HG03159 (cell line): ENCODE measurements at regions not wholly inside any gene's neighbourhood (a gene's known extent, or its start where the extent isn't known, plus 50 kb on each side); places are given as distances from the start of the nearest gene placed in this dataset.

ENCODE experiments used
- ATAC-seq: cut with Tn5 transposase; IDR thresholded peaks from one replicate; pipeline ENCODE4 v1.9.1; 2021; ENCODE audit warnings: mild to moderate bottlenecking, moderate library complexity; ENCODE audit not compliant: unreplicated experiment

GRCh38 chr16:9443864-9444263 is 352.4 kb downstream of the HAPSTR1 start:
- ATAC-seq, result no peak

DNA sequence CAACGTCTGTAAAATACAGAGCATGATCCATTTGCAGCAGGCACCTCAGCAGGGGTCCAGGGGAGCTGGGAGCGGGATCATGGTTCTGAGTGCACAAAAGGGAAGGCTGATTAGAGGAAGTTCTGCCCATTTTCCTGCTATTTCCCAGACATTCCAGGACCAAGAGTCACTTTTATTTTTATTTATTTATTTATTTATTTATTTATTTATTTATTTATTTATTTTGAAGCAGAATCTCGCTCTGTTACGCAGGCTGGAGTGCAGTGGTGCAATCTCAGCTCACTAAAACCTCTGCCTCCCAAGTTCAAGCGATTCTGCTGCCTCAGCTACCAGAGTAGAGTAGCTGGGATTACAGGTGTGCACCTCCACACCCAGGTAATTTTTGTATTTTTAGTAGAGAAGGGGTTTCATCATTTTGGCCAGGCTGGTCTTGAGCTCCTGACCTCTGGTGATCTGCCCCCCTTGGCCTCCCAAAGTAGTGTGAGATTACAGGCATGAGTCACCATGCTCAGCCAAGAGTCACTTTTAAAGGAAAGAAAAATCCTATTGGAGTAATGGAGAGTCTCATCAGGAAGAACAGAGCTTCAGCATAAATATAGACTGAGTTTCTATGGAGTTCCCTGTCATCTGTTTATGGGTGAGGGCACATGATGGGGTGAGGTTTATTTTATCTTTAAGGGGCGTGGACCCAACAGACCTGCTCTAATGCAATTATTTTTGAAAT is 355.2 kb downstream of the HAPSTR1 start:
- no peak for ATAC-seq

DNA sequence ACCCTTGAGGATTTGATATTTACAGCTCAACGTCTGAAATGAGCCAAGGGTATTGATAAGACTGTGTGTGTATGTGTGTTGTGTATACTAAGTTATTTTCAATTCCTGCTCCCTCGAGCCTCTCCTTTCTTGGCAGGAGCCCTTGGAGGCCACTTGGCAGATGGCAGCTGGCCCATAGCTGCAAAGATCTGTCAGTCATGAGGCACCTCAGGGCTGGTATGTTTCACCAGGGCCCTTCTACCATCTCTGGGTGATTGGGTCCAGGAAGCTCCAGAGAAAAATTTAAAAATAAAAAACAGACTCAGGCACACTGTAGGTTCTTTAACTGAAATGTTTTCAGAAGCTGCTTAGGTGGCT is 355.7 kb downstream of the HAPSTR1 start:
- no peak for ATAC-seq

DNA sequence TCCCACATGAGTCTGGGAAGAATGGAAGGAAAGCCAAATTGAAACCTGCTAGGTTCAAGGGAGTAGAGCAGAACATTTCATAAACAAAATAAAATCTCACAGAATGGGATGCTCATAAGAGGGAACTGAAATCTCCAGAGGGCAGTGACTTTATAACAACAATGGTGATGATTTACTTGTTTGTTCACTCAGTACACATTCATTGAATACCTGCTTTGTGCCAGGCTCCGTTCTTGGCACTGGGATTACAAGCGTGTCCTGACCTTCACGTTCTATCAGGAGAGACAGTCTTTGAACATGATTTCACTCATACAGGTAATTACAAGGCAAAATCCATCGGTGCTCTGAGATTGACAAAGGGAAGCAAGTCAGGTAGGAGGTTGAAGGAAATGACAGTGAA is 356.3 kb downstream of the HAPSTR1 start:
- no peak for ATAC-seq

- no peak for ATAC-seq
Observed at GRCh38 chr16:9449597-9449996, 358.2 kb downstream of the HAPSTR1 start.

DNA sequence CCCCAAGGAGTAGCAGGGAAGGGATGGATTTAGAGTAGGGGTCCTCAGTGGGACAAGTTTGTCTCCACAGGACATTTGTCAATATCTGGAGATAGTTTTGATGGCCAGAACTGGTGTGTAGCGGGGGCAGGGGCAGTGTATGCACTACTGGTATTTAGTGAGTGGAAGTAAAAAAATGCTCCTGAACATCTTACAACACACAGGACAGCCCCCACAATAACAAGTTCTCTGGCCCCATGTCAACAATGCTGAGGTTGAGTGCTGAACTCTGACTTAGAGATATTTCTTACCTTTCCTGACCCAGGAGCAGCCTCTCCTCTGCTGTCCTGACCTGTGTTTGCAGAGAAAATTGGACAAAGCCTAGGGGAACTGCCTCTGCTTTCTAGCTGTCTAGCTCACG is 365.8 kb downstream of the HAPSTR1 start:
- no peak for ATAC-seq

DNA sequence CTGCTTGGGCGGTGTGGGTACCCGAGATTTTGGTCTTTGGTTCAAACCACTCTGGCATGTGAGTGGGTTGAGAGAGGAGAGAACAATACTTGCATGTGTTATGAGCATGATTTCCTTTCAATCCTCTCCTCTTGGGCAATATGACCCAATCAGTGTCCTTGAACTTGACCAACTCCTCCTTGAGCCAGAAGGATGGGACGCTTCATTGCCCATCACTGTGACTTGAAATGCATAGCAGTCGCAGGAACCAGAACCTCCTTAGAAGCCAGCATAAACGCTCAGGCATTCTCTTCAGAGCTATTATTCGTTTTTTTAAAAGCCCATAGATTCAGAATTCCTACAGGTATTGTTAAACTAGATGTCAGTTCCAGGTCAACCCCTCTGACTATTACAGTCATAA is 367.4 kb downstream of the HAPSTR1 start:
- no peak for ATAC-seq

GRCh38 chr16:9462984-9463383 is 371.5 kb downstream of the HAPSTR1 start:
- no peak for ATAC-seq

GRCh38 chr16:9463461-9463860 is 372.0 kb downstream of the HAPSTR1 start:
- no peak for ATAC-seq

- ATAC-seq, result no peak
Observed at GRCh38 chr16:9465161-9465560, 373.7 kb downstream of the HAPSTR1 start.

DNA sequence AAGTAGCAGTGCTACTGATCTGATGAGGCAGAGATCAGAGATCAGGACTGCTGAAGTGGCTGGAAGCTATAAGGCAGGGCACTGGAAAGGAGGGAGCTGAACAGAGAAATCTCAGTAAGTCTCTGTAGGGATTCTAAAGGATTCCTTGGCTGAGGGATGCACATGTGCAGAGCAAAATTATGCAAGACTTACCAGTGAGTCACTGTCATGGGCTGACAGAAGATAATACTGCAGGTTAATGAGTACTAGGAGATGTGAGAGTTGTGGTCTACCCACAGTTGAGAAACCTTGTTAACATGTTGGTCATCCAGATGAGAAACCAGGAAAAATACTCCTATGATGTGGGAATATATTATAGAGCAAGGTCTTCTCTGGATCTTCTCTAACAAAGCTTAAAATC is 378.1 kb downstream of the HAPSTR1 start:
- no peak for ATAC-seq

DNA sequence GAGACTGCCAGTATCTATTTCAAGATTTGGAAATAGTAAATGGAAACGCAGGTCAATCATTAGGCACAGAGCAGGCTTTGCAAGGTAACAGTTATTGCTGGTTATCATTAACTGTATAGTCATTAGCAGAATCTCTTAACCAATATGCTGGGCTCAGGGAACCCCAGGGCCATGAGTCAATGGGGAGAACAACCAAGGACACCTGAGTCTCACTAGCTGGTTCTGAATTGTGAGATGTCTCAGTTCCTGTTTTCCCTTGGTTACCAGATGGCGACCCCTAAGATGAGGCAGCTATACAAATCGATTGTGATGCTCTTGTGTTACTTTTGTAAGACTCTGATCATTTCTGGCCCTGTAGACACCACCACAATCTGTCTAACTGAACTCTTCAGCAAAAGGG is 385.3 kb downstream of the HAPSTR1 start:
- peak; percentile 66 for ATAC-seq

DNA sequence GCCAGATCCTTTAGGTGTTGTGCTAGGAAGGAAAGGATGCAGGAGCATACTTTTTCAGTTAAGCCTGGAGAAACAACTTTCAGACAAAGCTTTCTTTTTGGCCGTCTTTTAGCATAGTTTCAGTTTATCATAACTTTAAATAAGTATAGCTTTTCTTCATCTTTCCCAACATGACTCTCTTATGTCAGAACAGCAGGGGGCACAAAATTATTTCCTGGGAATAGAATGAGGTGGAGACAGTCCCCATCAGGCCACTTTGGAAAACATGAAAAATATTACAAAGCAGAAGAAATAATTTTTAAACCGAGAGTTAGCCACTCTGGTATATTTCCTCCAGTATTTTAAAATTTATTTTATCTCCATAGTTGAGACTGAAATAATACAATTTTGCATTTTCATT is 387.6 kb downstream of the HAPSTR1 start:
- no peak for ATAC-seq

GRCh38 chr16:9480503-9480902 is 389.1 kb downstream of the HAPSTR1 start:
- ATAC-seq, result no peak

GRCh38 chr16:9481747-9482730 is 390.6 kb downstream of the HAPSTR1 start:
- ATAC-seq, result no peak

DNA sequence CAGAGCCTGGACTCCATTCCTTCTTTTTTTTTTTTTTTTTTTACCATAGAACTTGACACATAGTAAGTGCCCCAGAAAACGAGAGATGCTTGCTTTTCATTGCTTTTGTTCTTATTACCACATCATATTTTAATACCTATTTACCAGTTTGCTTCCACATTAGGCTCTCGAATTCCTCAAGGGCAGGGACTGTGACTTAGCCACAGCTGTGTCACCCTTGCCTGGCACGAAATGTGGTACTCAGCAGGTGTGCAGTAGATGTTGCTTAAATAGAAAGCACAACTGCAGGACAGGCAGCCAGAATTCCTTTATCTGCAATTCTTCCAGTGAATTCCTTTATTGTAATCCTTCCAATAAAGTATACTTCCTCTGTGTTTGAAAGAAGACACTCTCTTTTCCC is 393.0 kb downstream of the HAPSTR1 start:
- no peak for ATAC-seq

- no peak for ATAC-seq
Observed at GRCh38 chr16:9484881-9485280, 393.4 kb downstream of the HAPSTR1 start.

GRCh38 chr16:9489835-9490467 is 398.5 kb downstream of the HAPSTR1 start:
- no peak for ATAC-seq

- ATAC-seq, result no peak
Observed at GRCh38 chr16:9495824-9496223, 404.4 kb downstream of the HAPSTR1 start.

DNA sequence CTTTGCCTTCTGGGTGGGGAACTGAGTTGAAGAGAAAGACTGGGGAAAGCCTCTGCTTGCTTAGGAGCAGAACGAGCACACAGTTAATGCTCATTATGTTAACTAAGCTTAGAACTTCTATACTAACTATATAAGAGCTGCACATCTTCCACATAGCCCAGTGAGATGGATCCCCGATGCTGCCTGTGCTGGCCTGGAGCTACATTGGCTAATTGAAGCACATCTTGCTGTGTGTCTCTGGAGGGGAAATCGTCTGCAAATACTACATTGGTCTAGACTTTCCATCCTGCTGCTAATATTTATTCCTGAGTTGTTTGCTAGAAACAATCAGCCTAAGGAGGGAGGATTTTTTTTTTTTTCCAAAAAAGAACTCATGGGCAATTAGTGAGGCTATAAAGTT is 406.3 kb downstream of the HAPSTR1 start:
- ATAC-seq, result no peak

GRCh38 chr16:9499941-9500593 is 408.6 kb downstream of the HAPSTR1 start:
- no peak for ATAC-seq
